ENCODE measurements at regions not wholly inside any gene's neighbourhood (a gene's known extent, or its start where the extent isn't known, plus 50 kb on each side); places are given as distances from the start of the nearest gene placed in this dataset.

GRCh38 chr5:164573397-164573796 lies 1068.0 kb downstream of the MAT2B start:
- Histone ChIP-seq H3K4me3 (ENCODE audit: low read depth, low read length) (no peak overlapping the region), H3K36me3 (ENCODE audit: control insufficient read depth, insufficient read depth, low read length) (no peaks in the 10 kb centered on the region), H3K27me3 (ENCODE audit: control insufficient read depth, insufficient read depth, low read length) (no peaks in the 10 kb centered on the region)
- TF ChIP-seq CTCF (IDR thresholded peaks at IDR 0.05; ENCODE audit: insufficient read depth, low read length, poor library complexity, severe bottlenecking) = no peak
- DNase-seq (ENCODE audit: low read depth) = no peak

- no peak for DNase-seq (ENCODE audit: low read depth)
- H3K27me3 ChIP-seq (ENCODE audit: control insufficient read depth, insufficient read depth, low read length) = no peaks in the 10 kb centered on the region
- no peak overlapping the region for H3K4me3 ChIP-seq (ENCODE audit: low read depth, low read length)
- no peaks in the 10 kb centered on the region for H3K36me3 ChIP-seq (ENCODE audit: control insufficient read depth, insufficient read depth, low read length)
- no peak for TF ChIP-seq CTCF (IDR thresholded peaks at IDR 0.05; ENCODE audit: insufficient read depth, low read length, poor library complexity, severe bottlenecking)
Observed at GRCh38 chr5:164577201-164577600, 1071.8 kb downstream of the MAT2B start.

- no peak for DNase-seq (ENCODE audit: low read depth)
- Histone ChIP-seq H3K27me3 (ENCODE audit: control insufficient read depth, insufficient read depth, low read length) (no peaks in the 10 kb centered on the region), H3K4me3 (ENCODE audit: low read depth, low read length) (no peak overlapping the region), H3K36me3 (ENCODE audit: control insufficient read depth, insufficient read depth, low read length) (no peaks in the 10 kb centered on the region)
- TF ChIP-seq CTCF (IDR thresholded peaks at IDR 0.05; ENCODE audit: insufficient read depth, low read length, poor library complexity, severe bottlenecking) = no peak
Observed at GRCh38 chr5:164577742-164578141, 1072.3 kb downstream of the MAT2B start.

GRCh38 chr5:164578401-164578800 lies 1073.0 kb downstream of the MAT2B start:
- no peak for DNase-seq (ENCODE audit: low read depth)
- Histone ChIP-seq H3K4me3 (ENCODE audit: low read depth, low read length) (no peak overlapping the region), H3K36me3 (ENCODE audit: control insufficient read depth, insufficient read depth, low read length) (no peaks in the 10 kb centered on the region), H3K27me3 (ENCODE audit: control insufficient read depth, insufficient read depth, low read length) (no peaks in the 10 kb centered on the region)
- TF ChIP-seq CTCF (IDR thresholded peaks at IDR 0.05; ENCODE audit: insufficient read depth, low read length, poor library complexity, severe bottlenecking) = no peak

- TF ChIP-seq CTCF (IDR thresholded peaks at IDR 0.05; ENCODE audit: insufficient read depth, low read length, poor library complexity, severe bottlenecking) = no peak
- no peak overlapping the region for H3K4me3 ChIP-seq (ENCODE audit: low read depth, low read length)
Observed at GRCh38 chr5:164578911-164579310, 1073.5 kb downstream of the MAT2B start.

GRCh38 chr5:164580155-164580554 lies 1074.7 kb downstream of the MAT2B start:
- Histone ChIP-seq H3K27me3 (ENCODE audit: control insufficient read depth, insufficient read depth, low read length) (no peaks in the 10 kb centered on the region), H3K36me3 (ENCODE audit: control insufficient read depth, insufficient read depth, low read length) (no peaks in the 10 kb centered on the region), H3K4me3 (ENCODE audit: low read depth, low read length) (no peak overlapping the region)
- DNase-seq (ENCODE audit: low read depth) = no peak
- no peak for TF ChIP-seq CTCF (IDR thresholded peaks at IDR 0.05; ENCODE audit: insufficient read depth, low read length, poor library complexity, severe bottlenecking)

More at GRCh38 chr5:164578911-164579310, 1073.5 kb downstream of the MAT2B start:
- Histone ChIP-seq H3K36me3 (ENCODE audit: control insufficient read depth, insufficient read depth, low read length) (no peaks in the 10 kb centered on the region), H3K27me3 (ENCODE audit: control insufficient read depth, insufficient read depth, low read length) (no peaks in the 10 kb centered on the region)
- DNase-seq (ENCODE audit: low read depth) = no peak

All from kidney epithelial cell (primary cell).